NCI-H146 treated with DMSO at 0.1 percent for 48 hours (cell line): ENCODE measurements at regions not wholly inside any gene's neighbourhood (a gene's known extent, or its start where the extent isn't known, plus 50 kb on each side); places are given as distances from the start of the nearest gene placed in this dataset.
"Not testable (repeated sequence)": the region's sequence is repeated elsewhere in the genome, so short reads cannot be mapped to it uniquely, and the experiment has no call there.

Experiments used
- DNase-seq: peaks from one replicate; lab custom pipeline; 2025; ENCODE audit not compliant: unreplicated experiment; lab: John Stamatoyannopoulos, UW

DNA sequence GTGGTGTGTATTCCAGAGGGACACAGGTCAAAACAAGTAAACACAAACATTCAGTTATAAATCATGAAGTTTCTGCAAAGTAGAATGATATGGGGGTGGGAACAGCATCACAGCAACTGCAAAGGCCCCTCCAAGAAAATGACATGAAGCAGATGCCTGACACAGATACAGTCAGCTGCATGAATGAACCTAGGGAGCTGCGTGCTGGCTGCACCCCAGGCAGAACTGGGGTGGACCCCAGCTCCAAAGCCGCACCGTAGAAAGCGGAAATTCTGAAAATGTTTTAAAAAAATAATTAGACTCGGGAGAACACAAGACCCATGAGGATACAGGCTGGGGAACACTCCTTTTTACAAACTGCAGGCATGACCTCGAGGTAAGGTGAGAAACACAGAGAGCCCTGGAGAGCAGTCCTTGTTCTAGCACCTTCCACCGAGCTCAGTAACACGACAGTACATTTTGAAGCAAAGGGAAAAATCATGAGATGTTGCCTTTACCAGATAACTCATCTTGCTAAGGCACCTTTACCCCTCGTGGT lies 323.8 kb downstream of the SOX9 start:
- DNase-seq, result no peak

GRCh38 chr17:72445055-72445991 lies 324.5 kb downstream of the SOX9 start:
- DNase-seq, result no peak

DNA sequence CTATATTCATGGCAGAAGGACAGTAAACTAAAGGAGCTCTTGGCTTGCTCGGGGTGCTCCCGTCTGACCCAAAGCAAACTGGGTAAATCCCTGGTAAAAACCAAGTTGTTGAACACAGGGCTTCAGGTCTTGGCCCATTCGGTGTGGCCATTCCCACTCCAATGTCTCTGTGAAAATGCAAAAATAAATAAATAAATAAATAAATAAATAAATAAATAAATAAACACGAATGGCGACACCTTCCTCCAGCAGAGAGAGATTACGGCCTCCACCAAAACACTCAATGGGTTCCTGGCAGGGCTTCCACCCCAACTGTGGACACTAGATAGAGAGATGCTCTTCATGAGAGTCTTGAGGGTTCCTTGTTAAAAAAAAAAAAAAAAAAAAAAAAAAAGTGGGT lies 325.3 kb downstream of the SOX9 start:
- DNase-seq, result no peak

- no peak for DNase-seq
Observed at GRCh38 chr17:72446525-72447250, 325.9 kb downstream of the SOX9 start.

GRCh38 chr17:72447251-72447640 lies 326.4 kb downstream of the SOX9 start:
- peak; percentile 21 for DNase-seq

DNA sequence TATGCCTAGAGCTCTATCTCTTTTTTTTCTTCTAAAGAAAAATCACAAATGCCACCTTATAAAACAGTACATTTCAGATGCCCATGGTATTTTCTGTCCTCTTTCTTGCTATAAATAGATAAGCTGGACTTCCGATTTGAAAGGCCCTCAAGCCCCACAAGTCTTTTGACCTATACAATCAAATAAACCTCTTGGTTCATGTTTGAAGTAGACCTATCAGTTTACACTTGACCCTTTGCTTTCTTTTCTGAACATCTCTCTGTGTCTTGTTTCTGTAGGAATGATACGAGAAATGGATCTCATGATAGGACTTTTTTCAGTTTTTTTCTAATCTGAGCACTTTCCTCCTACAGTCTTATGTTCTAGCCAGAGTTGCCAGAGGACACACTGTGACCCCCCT lies 327.2 kb downstream of the SOX9 start:
- DNase-seq, result no peak

GRCh38 chr17:72452286-72453173 lies 331.7 kb downstream of the SOX9 start:
- no peak for DNase-seq

DNA sequence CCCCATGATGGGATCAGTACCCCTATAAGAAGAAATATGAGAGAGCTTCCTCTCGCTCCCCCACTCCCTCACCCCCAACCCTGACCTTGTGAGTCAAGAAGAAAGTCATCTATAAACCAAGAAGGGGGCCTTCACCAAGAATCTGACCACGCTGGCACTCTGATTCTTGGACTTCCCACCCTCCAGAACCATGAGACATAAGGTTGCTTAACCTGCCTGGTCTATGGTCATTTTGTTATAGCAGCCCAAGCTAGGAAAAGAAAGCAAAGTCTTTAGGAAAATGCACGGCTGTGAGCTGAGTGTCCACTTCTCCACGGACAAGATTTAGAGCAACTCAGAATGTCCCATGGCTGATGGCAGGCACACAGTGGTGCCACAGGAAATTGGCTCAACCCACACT lies 333.5 kb downstream of the SOX9 start:
- DNase-seq, result no peak

DNA sequence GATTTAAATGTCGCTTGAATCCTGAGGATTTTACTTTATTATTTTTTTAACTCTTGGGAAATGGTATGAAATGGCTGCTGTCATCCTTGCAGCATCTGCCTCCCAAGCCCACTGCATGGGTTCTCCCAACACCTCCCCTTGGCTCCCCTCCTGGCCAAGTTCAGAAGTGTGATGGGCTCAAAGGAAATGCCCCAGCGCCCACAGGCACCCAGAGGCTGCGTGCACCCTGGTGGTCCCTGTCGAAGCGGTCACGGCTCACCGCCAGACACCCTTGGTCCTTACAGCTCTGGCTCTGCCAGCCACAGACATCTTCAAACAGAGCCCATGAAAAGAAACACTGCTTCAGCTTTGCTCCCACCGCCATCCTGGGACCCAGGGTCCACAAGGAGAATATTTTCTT lies 334.7 kb downstream of the SOX9 start:
- DNase-seq, result no peak

DNA sequence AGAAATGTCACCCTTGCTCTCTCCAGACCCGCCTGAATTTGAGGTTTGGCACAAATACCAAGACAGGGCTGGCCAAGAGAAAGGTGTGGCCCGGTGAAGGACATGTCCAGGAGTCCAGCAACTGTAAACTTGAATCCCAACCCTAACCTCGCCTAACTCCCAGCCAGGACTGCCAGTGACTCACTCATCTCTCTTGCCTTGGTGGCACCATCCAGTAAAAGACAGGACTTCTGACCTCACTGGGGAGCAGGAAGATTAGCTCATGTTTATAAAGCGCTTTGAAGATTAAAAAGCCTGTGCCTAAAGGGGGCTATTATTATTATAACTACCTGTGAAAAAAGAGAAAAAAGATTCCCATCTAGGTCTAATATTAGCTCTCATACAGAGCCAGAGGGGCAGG lies 335.3 kb downstream of the SOX9 start:
- no peak for DNase-seq

DNA sequence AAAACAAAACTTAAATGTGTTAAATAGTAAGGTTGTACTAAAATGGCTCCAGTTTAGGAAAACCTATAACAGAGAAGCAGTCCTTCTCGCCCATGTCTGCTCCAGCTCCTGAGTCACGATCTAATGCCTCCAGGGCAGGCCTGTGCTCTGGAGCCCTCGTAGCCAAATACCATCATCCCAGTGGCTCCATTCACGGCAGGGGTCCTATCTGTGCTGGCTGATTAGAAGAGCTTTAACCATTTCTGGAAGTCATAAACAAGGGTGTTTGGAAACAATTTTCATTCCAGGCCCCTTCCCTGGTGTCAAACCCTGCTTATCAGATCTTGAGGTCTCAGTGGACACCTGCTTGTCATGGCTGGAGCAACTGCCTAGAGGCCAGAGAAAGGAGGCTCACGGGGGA lies 336.9 kb downstream of the SOX9 start:
- no peak for DNase-seq

GRCh38 chr17:72458301-72458700 lies 337.5 kb downstream of the SOX9 start:
- DNase-seq, result no peak

GRCh38 chr17:72460711-72461110 lies 339.9 kb downstream of the SOX9 start:
- DNase-seq, result no peak

GRCh38 chr17:72461757-72462156 lies 340.9 kb downstream of the SOX9 start:
- DNase-seq, result no peak

- no peak for DNase-seq
Observed at GRCh38 chr17:72462407-72462806, 341.6 kb downstream of the SOX9 start.

DNA sequence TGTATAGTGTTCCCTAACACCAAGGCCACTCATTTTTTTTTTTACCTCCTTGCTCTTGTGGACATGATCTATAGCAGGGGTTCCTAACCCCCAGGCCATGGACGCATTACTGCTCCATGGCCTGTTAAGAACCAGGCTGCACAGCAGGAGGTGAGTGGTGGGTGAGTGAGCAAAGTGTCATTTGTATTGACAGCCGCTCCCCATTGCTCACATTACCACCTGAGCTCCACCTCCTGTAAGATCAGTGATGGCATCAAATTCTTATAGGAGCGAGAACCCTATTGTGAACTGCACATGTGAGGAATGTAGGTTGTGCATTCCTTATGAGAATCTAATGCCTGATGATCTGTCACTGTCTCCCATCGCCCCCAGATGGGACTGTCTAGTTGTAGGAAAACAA lies 342.0 kb downstream of the SOX9 start:
- DNase-seq, result no peak

GRCh38 chr17:72463287-72464102 lies 342.7 kb downstream of the SOX9 start:
- no peak for DNase-seq

DNA sequence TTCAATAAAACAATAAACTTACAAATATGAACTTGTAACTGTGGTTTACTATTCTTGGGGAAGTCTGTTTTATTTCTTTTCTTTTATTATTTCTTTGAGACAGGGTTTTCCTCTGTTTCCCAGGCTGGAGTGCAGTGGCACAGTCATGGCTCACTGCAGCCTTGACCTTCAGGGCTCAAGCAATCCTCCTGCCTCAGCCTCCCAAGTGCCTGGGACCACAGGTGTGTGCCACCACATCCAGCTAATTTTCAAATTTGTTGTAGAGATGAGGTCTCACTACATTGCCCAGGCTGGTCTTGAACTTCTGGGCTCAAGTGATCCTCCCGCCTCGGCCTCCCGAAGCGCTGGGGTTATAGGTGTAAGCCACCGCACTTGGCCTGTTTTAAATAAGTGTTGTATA lies 343.4 kb downstream of the SOX9 start:
- not testable (repeated sequence) for DNase-seq

- DNase-seq, result no peak
Observed at GRCh38 chr17:72465191-72466024, 344.6 kb downstream of the SOX9 start.
